Lower leg skin (tissue), 3 donors: ENCODE measurements at regions not wholly inside any gene's neighbourhood (a gene's known extent, or its start where the extent isn't known, plus 50 kb on each side); places are given as distances from the start of the nearest gene placed in this dataset.

ENCODE experiments used
- CTCF ChIP-seq, 3 donors: fragments of 450-650 bp; IDR thresholded peaks; one replicate each; pipeline ENCODE4 v1.5.1; 2016; ENCODE audit warnings: antibody characterized with exemption in 3 of 3, mild to moderate bottlenecking in 3 of 3, moderate library complexity in 2 of 3
- POLR2A ChIP-seq, 2 donors: fragments of 450-650 bp; IDR thresholded peaks; one replicate each; pipeline ENCODE4 v1.6.1; 2016 to 2017; ENCODE audit warnings: antibody characterized with exemption in 2 of 2, mild to moderate bottlenecking in 1 of 2, moderate library complexity in 1 of 2

GRCh38 chr6:6812427-6812826 lies 223.9 kb downstream of the LY86 start:
- TF ChIP-seq CTCF (IDR thresholded peaks at IDR 0.05), result no peak
- no peak for TF ChIP-seq POLR2A (IDR thresholded peaks at IDR 0.05)
